HCT116 (cell line): ENCODE measurements at regions not wholly inside any gene's neighbourhood (a gene's known extent, or its start where the extent isn't known, plus 50 kb on each side); places are given as distances from the start of the nearest gene placed in this dataset.
"Not testable (repeated sequence)": the region's sequence is repeated elsewhere in the genome, so short reads cannot be mapped to it uniquely, and the experiment has no call there.

ENCODE experiments used
- ATAC-seq: fragments of 200-7000 bp; cut with Tn5 transposase; 2 replicates; pipeline ENCODE4 v1.9.1; 2020; ENCODE audit warnings: mild to moderate bottlenecking, moderate library complexity
- BruUV-seq: library from RNA; stranded (reverse); fragments of 400-500 nt; replicated peaks from 2 replicates; lab custom pipeline; 2021; lab: Mats Ljungman, UMichigan
- CTCF ChIA-PET: fragments of 300-600 bp; sonication (Branson Sonifier 250); formaldehyde crosslinking; loops from one replicate; lab custom pipeline; 2021; ENCODE audit warnings: antibody characterized with exemption; lab: Charles Lee
- POLR2A ChIA-PET: fragments of 300-600, 350-600 bp; sonication (Branson Sonifier 250); formaldehyde crosslinking; loops from one replicate; lab custom pipeline; 2021; ENCODE audit warnings: antibody characterized with exemption; lab: Charles Lee
- RAD21 ChIA-PET, 2 experiments: fragments of 300-600 bp; sonication (Branson Sonifier 250); formaldehyde crosslinking; loops; one replicate each; lab custom pipeline; 2023; ENCODE audit warnings: low total read pairs in 2 of 2; ENCODE audit not compliant: uncharacterized antibody in 2 of 2, unreplicated experiment in 2 of 2, low non-redundant PET in 1 of 2; lab: Charles Lee
- DNase-seq: peaks from one replicate; pipeline ENCODE4 v3.0.0-alpha.2; 2010; ENCODE audit warnings: low read depth, low spot score
- H2AFZ ChIP-seq: fragments of 200-600 bp; shearing (Covaris generic), sonication (generic); 2 replicates; pipeline ENCODE4 v1.6.1; 2017; ENCODE audit warnings: low read depth, mixed run types, mixed read lengths, antibody characterized with exemption, low read length; ENCODE audit not compliant: poor library complexity, severe bottlenecking
- H3K27ac ChIP-seq: 2 replicates; pipeline ENCODE4 v1.5.1; 2012; ENCODE audit warnings: low read depth, low read length
- H3K27me3 ChIP-seq: fragments of 200-600 bp; sonication (generic); 2 replicates; pipeline ENCODE4 v1.6.1; 2016; ENCODE audit warnings: mixed run types, low read length, mixed read lengths; ENCODE audit not compliant: insufficient read depth
- H3K36me3 ChIP-seq, 2 experiments: fragments of 200-500 bp in 1 of 2; fragments of 200-600 bp in 1 of 2; sonication (Bioruptor generic) in 1 of 2; sonication (generic) in 1 of 2; 2 replicates each; pipeline versions ENCODE4 v1.5.1 to v1.6.1; 2014 to 2016; ENCODE audit warnings: low read length in 2 of 2, inconsistent platforms in 1 of 2, mixed read lengths in 1 of 2, mixed run types in 1 of 2; ENCODE audit not compliant: insufficient read depth in 2 of 2, control insufficient read depth in 1 of 2
- H3K4me1 ChIP-seq, 2 experiments: fragments of 200-600 bp in 1 of 2; sonication (generic) in 1 of 2; 2 replicates each; pipeline versions ENCODE4 v1.5.1 to v1.6.1; 2012 to 2017; ENCODE audit warnings: low read length in 2 of 2, inconsistent platforms in 1 of 2, mild to moderate bottlenecking in 1 of 2, mixed read lengths in 1 of 2, mixed run types in 1 of 2, moderate library complexity in 1 of 2; ENCODE audit not compliant: insufficient read depth in 2 of 2, control insufficient read depth in 1 of 2
- H3K4me2 ChIP-seq: fragments of 200-600 bp; sonication (generic); 2 replicates; pipeline ENCODE4 v1.6.1; 2017; ENCODE audit warnings: mixed run types, low read length, mixed read lengths
- H3K4me3 ChIP-seq, 2 experiments: fragments of 200-600 bp in 1 of 2; sonication (generic) in 1 of 2; replicated peaks in 1 of 2; 2 replicates each; pipeline ENCODE4 v1.5.1; 2011 to 2016; ENCODE audit warnings: low read length in 2 of 2, control low read depth in 1 of 2, low read depth in 1 of 2, mild to moderate bottlenecking in 1 of 2, mixed read lengths in 1 of 2, mixed run types in 1 of 2
- H3K79me2 ChIP-seq: fragments of 200-600 bp; sonication (generic); 2 replicates; pipeline ENCODE4 v1.6.1; 2017; ENCODE audit warnings: mild to moderate bottlenecking, mixed run types, low read length, moderate library complexity, mixed read lengths; ENCODE audit not compliant: insufficient read depth
- H3K9ac ChIP-seq: fragments of 200-600 bp; sonication (generic); 2 replicates; pipeline ENCODE4 v1.6.1; 2016; ENCODE audit warnings: low read length, mixed read lengths
- H3K9me2 ChIP-seq: fragments of 200-600 bp; sonication (generic), shearing (Covaris generic); 2 replicates; pipeline ENCODE4 v1.6.1; 2017; ENCODE audit warnings: mixed run types, mild to moderate bottlenecking, moderate library complexity; ENCODE audit not compliant: insufficient read depth
- H3K9me3 ChIP-seq, 2 experiments: fragments of 200-500 bp in 1 of 2; fragments of 200-600 bp in 1 of 2; sonication (Bioruptor generic) in 1 of 2; sonication (generic) in 1 of 2; 2 replicates each; pipeline ENCODE4 v1.6.1; 2014 to 2017; ENCODE audit warnings: low read length in 2 of 2, mixed read lengths in 2 of 2, inconsistent platforms in 1 of 2, low read depth in 1 of 2, mild to moderate bottlenecking in 1 of 2, mixed run types in 1 of 2, moderate library complexity in 1 of 2; ENCODE audit not compliant: control insufficient read depth in 1 of 2, insufficient read depth in 1 of 2
- H4K20me1 ChIP-seq: fragments of 200-600 bp; sonication (generic), shearing (Covaris generic); 2 replicates; pipeline ENCODE4 v1.6.1; 2017; ENCODE audit warnings: mixed run types, mild to moderate bottlenecking, moderate library complexity; ENCODE audit not compliant: insufficient read depth
- intact Hi-C: fragments of 100-400 bp; cut with micrococcal nuclease; formaldehyde crosslinking; loops from 2 replicates; pipeline ENCODE4 v1.10.0; 2022

- CTCF ChIA-PET: not testable (repeated sequence)
Measured at GRCh38 chr20:29500738-29501137, 1756.7 kb upstream of the DEFB115 start.

DNA sequence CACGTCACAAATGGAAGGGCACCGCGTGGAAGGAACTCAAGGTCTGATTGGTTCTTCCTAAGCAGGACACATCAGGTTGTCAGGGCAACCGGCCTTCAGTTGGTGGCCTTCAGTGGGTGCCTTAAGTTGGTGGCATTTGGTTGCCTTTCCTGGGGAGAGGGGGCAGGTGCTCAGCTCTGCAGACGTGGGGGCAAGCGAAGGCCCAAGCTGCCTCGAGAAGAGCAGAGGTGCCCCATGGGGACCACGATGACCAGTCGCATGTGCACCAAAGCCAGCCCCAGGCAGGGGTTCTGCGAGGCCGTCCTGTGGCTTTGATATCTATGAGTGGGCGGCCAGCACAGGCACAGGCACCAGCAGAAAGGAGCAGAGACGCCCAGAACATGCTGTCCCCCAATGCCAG is 1742.8 kb upstream of the DEFB115 start:
- intact Hi-C loops, H3K9me3 ChIP-seq, POLR2A ChIA-PET: not testable (repeated sequence)

More at GRCh38 chr20:29500738-29501137, 1756.7 kb upstream of the DEFB115 start:
- RAD21 ChIA-PET, H3K79me2 ChIP-seq, H3K36me3 ChIP-seq, intact Hi-C loops, H3K4me3 ChIP-seq, H3K27me3 ChIP-seq, ATAC-seq, H3K4me2 ChIP-seq, DNase-seq, H3K9me3 ChIP-seq, POLR2A ChIA-PET, H2AFZ ChIP-seq, H3K27ac ChIP-seq, H3K4me1 ChIP-seq, H3K9me2 ChIP-seq, BruUV-seq, H3K9ac ChIP-seq, H4K20me1 ChIP-seq: not testable (repeated sequence)

DNA sequence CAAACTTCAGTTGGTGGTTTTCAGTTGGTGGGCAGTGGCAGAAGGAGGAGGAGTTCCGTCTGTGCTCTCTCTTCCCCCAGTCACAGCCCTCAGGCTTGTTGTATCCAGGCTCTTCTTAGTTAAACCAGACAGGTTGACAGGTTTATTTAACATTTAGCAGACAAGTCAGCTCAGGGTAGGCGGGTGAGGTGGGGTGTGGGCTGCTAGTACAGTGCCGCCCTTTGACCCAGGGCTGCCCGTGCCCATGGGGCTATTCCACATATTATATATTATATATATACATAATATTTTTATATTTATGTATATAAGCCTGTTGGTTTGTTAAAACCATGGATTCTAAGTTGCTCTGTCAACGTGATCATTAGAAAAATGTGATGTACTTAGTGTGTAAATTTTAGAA is 1740.6 kb upstream of the DEFB115 start:
- ATAC-seq, H3K4me1 ChIP-seq, POLR2A ChIA-PET, H3K9ac ChIP-seq, H4K20me1 ChIP-seq, intact Hi-C loops, H3K27me3 ChIP-seq, H3K27ac ChIP-seq, H3K4me2 ChIP-seq, RAD21 ChIA-PET, H3K9me2 ChIP-seq, H3K79me2 ChIP-seq, H3K4me3 ChIP-seq, H3K36me3 ChIP-seq, H3K9me3 ChIP-seq, DNase-seq, H2AFZ ChIP-seq, CTCF ChIA-PET, BruUV-seq: not testable (repeated sequence)

More for the DNA sequence above, 1742.8 kb upstream of the DEFB115 start:
- H3K4me2 ChIP-seq, H4K20me1 ChIP-seq, CTCF ChIA-PET, H3K79me2 ChIP-seq, H3K36me3 ChIP-seq, ATAC-seq, DNase-seq, H3K4me3 ChIP-seq, RAD21 ChIA-PET, BruUV-seq, H3K9me2 ChIP-seq, H3K4me1 ChIP-seq, H3K27me3 ChIP-seq, H3K27ac ChIP-seq, H2AFZ ChIP-seq, H3K9ac ChIP-seq: not testable (repeated sequence)
